H1 (cell line): ENCODE measurements at regions not wholly inside any gene's neighbourhood (a gene's known extent, or its start where the extent isn't known, plus 50 kb on each side); places are given as distances from the start of the nearest gene placed in this dataset.

Experiments
- CHD2 ChIP-seq: IDR thresholded peaks from 2 replicates; pipeline ENCODE4 v1.6.1; 2012; ENCODE audit warnings: low read length, improper control_type of control experiment
- MAX ChIP-seq: IDR thresholded peaks from 2 replicates; pipeline ENCODE4 v1.6.1; 2012; ENCODE audit warnings: inconsistent platforms
- POLR2AphosphoS5 ChIP-seq: IDR thresholded peaks from 2 replicates; pipeline ENCODE4 v1.6.1; 2011; ENCODE audit warnings: low read depth, low read length
- RNF2 ChIP-seq: fragments of 200-900, 300-1000 bp; sonication (generic); IDR thresholded peaks from 2 replicates; pipeline ENCODE4 v1.7.1; 2016; ENCODE audit warnings: borderline replicate concordance, low read depth, mild to moderate bottlenecking, antibody characterized with exemption, low read length; ENCODE audit not compliant: poor library complexity, severe bottlenecking; ENCODE audit errors: missing control alignments
- TAF1 ChIP-seq: IDR thresholded peaks from 2 replicates; pipeline ENCODE4 v1.6.1; 2011; ENCODE audit warnings: mild to moderate bottlenecking, low read depth, low read length
- ZNF274 ChIP-seq: IDR thresholded peaks from 2 replicates; pipeline ENCODE4 v1.7.0; 2012; ENCODE audit warnings: low read length, borderline replicate concordance; ENCODE audit errors: extremely low read depth

GRCh38 chr15:91523596-91523995, 329.9 kb upstream of the SLCO3A1 start (continued):
- TF ChIP-seq MAX (no peak), CHD2 (no peak), POLR2AphosphoS5 (no peak), ZNF274 (no peak), TAF1 (no peak), RNF2 (no peak)
- TF ChIP-seq, all 59 proteins: peak for 0
